ENCODE measurements at regions not wholly inside any gene's neighbourhood (a gene's known extent, or its start where the extent isn't known, plus 50 kb on each side); places are given as distances from the start of the nearest gene placed in this dataset.
A peak's percentile ranks its signal among the peaks of the same experiment; 100 is the strongest.
"Not testable (repeated sequence)": the region's sequence is repeated elsewhere in the genome, so short reads cannot be mapped to it uniquely, and the experiment has no call there.

DNA sequence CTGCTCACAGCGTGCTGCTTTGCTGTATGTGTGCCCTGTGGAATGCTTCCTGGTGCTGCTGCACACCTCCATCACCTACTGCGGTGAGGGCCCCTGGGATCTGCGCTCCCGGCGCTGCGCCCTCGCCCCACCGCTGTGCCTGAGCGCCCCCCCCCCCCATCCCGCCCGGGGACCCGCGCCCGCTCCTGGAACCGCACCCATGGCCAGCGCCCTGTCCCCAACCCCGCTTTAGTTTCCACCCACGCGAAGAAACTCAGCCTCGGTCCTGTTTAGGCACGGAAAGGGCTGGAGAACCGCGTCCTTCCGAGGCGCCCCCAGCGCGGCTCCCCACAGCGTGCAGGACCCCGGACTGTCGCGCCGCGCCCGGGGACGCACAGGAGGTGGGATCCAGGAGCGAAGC, 265.5 kb downstream of the POTEB3 start:
- not testable (repeated sequence) for DNase-seq (ENCODE audit: low read depth)

DNA sequence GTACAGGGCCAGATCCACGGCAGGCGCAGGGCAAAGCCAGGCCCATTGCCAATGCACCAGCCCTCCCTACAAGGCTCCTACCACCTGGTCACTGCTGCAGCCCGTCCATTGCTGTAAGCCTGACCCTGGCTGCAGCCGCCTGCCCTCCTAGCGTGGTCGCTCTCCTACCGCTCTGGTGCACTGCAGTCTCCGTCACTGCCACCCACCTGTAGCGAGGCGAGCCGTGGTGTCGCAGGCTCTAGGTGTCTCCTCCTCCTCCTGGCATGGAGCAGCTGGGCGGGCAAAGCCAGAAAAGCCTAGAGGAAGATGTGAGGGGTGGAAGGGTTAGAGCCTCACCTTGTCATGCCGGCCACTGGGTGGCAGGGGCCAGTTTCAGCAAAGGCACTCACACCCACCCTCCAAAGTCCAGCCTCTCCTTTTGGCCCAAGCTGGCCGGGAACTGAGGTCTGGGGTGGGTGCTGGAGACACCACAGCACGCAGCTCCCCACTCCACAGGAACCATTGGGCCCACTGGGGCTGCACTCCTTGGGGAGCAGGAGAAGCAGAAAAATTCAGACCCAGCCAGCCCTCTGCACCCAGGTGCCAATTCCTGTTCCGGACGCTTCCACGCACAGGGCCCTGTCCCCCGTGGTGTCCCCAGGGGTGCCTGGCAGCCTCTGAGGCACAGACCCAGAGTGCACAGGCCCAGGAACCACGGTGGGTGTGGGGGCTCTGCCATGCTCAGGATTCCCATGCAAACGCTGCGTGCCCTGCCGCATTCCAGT, 285.3 kb upstream of the POTEB2 start:
- DNase-seq (ENCODE audit: low read depth): not testable (repeated sequence)

DNA sequence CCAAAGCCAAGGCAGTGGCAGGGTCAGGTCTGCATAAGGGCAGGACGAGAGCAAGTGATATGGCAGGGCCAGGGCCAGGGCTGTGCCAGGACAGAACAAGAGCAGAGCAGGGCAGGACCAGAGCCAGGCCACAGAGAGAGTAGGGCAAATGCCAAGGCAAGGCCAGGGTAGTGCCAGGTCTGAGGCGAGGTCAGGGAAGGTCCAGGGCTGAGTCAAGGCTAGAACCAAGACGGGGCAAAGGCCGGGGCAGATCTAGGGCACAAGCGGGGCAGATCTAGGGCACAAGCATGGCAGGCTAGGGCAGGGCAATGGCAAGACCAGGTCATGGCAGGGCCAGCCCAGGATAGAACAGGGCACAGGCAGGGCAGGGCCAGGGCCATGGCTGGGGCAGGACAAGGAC, 282.0 kb upstream of the POTEB2 start:
- DNase-seq (ENCODE audit: low read depth): not testable (repeated sequence)

DNA sequence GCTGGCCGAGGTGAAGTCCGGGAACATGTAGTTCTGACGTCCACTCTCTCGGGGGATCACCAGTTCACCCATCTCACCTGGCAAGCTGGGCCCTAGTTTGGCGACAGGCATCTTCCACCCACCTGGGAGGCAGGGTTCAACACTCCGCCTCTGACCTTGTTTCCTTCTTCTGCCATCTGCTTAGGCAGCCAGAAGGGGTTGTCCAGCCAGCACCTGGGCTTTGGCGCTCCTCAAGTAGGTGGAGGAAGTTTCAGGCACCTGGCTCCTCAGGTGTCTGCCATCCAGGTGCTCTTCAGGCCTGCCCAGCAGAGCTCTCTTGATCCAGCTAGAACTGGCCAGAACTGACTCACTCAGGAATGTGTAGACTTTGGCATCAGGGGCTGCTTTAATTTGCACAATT, 267.8 kb upstream of the POTEB2 start:
- not testable (repeated sequence) for DNase-seq (ENCODE audit: low read depth)

DNA sequence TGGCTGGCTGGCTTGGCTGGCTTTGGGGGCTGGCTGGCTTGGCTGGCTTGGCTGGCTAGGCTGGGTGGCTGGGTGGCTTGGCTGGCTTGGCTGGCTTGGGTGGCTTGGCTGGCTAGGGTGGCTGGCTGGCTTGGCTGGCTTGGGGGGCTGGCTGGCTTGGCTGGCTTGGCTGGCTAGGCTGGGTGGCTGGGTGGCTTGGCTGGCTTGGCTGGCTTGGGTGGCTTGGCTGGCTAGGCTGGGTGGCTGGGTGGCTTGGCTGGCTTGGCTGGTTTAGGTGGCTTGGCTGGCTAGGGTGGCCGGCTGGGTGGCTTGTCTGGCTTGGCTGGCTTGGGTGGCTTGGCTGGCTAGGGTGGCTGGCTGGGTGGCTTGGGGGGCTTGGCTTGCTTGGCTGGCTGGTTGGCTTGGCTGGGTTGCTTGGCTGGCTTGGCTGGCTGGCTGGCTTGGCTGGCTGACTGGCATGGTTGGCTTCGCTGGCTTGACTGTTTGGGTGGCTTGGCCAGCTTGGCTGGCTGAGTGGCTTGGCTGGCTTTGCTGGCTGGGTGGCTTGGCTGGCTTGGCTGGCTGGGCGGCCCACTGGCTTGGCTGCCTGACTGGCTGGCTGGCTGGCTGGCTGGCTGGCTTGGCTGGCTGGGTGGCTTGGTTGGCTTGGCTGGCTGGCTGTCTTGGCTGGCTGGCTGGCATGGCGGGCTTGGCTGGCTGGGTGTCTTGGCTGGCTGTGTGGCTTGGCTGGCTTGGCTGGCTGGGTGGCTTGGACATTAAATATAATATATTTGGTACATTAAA, 246.3 kb upstream of the POTEB2 start:
- peak; percentile 0 for DNase-seq (ENCODE audit: low read depth)

DNA sequence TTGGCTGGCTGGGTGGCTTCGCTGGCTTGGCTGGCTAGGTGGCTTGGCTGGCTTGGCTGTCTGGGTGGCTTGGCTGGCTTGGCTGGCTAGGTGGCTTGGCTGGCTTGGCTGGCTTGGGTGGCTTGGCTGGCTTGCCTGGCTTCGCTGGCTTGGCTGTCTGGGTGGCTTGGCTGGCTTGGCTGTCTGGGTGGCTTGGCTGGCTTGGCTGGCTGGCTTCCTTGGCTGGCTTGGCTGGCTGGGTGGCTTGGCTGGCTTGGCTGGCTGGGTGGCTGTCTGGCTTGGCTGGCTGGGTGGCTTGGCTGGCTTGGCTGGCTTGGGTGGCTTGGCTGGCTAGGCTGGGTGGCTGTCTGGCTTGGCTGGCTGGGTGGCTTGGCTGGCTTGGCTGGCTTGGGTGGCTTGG, 245.7 kb upstream of the POTEB2 start:
- DNase-seq (ENCODE audit: low read depth): not testable (repeated sequence)

DNA sequence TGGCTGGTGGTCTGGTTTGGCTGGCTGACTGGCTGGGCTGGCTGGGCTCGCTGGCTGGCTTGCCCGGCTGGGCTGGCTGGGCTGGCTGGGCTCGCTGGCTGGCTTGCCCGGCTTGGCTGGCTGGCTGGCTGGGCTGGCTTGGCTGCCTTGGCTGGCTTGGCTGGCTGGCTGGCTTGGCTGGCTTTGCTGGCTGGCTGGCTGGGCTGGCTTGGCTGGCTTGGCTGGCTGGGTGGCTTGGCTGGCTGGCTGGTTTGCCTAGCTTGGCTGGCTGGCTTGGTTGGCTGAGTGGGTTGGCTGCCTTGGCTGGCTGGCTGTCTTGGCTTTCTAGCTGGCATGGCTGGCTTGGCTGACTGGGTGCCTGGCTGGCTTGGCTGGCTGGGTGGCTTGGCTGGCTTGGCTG, 245.1 kb upstream of the POTEB2 start:
- not testable (repeated sequence) for DNase-seq (ENCODE audit: low read depth)

DNA sequence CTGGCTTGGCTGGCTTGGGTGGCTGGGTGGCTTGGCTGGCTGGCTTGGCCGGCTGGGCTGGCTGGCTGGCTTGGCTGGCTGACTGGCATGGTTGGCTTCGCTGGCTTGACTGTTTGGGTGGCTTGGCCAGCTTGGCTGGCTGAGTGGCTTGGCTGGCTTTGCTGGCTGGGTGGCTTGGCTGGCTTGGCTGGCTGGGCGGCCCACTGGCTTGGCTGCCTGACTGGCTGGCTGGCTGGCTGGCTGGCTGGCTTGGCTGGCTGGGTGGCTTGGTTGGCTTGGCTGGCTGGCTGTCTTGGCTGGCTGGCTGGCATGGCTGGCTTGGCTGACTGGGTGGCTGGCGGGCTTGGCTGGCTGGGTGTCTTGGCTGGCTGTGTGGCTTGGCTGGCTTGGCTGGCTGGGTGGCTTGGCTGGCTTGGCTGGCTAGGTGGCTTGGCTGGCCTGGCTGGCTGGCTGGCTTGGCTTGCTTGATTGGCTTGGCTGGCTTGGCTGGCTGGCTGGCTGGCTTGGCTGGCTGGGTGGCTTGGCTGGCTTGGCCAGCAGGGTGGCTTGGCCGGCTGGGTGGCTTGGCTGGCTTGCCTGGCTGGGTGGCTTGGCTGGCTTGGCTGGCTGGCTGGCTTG, 244.2 kb upstream of the POTEB2 start:
- DNase-seq (ENCODE audit: low read depth): not testable (repeated sequence)

DNA sequence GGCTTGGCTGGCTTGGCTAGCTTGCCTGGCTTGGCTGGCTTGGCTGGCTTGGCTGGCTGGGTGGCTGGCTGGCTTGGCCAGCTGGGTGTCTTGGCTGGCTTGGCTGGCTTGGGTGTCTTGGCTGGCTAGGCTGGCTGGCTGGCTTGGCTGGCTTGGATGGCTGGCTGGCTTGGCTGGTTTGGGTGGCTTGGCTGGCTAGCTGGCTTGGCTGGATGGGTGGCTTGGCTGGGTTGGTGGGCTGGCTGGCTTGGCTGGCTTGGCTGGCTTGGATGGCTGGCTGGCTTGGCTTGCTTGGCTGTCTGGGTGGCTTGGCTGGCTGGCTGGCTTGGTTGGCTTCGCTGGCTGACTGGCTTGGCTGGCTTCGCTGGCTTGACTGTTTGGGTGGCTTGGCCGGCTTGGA, 242.3 kb upstream of the POTEB2 start:
- not testable (repeated sequence) for DNase-seq (ENCODE audit: low read depth)

DNA sequence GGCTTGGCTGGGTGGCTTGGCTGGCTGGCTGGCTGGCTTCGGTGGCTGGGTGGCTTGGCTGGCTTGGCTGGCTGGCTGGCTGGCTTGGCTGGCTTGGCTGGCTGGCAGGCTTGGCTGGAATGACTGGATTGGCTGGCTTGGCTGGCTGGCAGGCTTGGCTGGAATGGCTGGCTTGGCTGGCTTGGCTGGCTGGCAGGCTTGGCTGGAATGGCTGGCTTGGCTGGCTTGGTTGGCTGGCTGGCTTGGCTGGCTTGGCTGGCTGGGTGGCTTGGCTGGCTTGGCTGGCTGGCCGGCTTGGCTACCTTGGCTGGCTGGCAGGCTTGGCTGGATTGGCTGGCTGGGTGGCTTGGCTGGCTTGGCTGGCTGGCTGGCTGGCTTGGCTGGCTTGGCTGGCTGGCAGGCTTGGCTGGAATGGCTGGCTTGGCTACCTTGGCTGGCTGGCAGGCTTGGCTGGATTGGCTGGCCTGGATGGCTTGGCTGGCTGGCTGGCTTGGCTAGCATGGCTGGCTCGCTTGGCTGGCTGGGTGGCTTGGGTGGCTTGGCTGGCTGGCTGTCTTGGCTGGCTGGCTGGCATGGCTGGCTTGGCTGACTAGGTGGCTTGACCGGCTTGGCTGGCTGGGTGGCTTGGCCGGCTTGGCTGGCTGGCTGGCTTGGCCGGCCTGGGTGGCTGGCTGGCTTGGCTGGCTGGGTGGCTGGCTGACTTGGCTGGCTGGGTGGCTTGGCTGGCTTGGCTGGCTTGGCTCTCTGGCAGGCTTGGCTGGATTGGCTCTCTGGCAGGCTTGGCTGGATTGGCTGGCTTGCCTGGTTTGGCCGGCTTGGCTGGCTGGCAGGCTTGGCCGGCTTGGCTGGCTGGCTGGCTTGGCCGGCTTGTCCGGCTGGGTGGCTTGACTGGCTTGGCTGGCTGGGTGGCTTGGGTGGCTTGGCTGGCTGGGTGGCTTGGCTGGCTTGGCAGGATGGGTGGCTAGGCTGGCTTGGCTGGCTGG, 241.6 kb upstream of the POTEB2 start:
- not testable (repeated sequence) for DNase-seq (ENCODE audit: low read depth)

DNA sequence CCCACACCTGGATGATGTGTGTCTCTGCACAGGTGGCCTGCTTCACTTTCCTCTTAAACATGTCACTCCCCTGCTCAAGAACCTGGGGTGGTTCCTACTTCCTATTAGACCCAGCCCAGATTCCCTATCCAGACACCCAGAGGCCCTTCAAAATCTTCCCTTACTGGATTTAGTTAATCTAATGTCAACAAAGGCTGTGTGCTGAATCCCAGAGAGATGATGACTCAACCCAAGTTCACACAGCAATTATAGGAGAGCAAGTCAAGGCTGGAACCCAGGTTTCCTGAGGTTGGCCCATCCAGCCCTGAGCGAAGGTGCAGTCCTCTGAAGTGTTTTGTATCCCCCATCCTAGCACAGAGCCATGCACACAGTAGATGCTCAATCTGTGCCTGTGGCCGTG, 230.5 kb upstream of the POTEB2 start:
- DNase-seq (ENCODE audit: low read depth): not testable (repeated sequence)

DNA sequence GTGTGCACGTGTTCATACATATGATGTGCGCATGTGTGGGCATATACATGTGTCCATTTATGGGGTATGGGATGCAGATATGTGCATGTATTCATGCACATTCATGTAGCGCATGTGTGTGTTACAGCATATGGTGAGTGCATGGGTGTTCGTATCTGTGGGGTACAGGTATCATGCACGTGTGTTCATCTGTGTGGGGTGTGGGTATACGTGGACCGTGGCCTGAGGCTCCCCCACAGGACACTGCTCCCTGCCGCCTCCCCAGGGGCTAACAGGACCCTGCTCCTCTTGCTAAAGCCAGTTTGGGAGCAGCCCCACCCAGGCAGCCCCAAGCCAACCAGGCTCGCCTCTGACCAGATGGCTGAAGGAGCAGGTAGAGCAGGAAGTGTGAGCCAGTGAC, 213.4 kb upstream of the POTEB2 start:
- DNase-seq (ENCODE audit: low read depth): not testable (repeated sequence)

DNA sequence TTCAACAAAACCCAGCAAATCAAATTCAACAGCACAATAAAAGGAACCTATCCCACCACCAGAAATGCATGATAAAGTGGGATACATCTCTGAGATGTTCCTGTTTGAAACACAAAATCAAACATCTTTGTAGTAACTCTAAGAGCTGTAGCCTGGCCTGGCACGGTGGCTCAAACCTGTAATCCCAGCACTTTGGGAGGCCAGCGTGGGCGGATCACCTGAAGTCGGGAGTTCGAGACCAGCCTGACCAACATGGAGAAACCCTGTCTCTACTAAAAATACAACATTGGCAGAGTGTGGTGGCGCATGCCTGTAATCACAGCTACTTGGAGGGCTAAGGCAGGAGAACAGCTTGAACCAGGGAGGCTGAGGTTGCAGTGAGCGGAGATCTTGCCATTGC, 202.8 kb upstream of the POTEB2 start:
- DNase-seq (ENCODE audit: low read depth): not testable (repeated sequence)

DNA sequence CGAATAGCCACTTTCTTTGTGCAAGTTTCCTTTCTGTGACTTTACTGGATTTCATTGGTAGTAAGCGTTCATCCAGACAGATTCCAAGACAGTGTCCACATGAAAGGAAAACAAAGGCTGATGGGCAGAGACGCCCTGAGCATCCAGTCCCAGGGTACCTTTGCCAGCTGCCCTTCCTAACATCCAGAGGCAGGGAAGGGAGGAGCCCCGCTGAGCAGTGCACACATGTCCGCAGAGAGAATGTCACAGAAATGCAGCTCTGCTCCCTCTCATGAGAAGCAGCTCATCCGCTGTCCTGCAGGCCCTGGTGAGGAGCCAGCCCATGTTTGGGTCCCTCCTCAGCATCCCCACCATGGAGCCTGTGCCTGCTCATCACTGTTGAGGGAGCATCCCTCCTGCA, 197.4 kb upstream of the POTEB2 start:
- DNase-seq (ENCODE audit: low read depth): not testable (repeated sequence)

DNA sequence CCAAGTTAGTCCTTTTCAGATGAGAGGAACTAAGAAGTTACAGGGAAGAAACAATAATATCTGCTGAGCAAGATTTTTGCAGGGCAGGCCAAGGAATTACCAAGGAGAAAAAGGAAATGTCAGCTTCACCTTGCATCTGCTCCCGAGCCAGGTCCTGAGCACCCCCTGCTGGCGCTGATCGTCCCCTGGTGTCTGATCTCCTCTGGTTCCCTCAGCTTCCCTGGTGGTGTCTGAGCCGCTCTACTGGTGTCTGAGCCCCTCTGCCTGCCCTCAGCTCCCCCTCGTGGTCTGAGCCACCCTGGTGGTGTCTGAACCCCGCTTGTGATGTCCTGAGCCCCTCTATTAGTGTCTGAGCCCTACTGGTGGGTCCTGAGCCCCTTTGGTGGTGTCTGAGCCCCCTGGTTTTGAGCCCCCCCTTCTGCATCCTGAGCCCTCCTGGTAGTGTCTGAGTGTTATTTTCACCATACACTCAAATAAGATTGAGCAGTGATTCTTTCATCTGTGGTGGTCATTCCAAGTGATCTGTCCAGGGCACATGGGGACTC, 196.6 kb upstream of the POTEB2 start:
- DNase-seq (ENCODE audit: low read depth): not testable (repeated sequence)

DNA sequence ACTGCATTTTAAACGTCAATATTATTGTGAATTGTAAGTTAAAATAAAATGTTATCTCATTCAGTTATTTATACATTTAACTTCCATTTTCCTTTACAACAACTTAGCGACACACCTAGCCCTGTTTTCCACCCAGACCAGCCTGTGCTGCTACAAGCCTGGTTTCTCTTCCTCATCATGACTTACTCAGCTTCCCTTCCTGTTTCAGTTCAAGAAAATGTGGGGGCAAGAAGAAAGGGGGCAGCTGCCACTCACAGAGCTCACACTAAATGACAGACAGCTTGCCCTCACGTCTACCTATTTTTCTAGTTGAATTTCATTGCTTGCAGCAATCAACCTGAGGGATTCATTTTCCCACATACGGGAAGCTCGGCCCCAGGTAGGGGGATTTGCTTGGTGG, 185.8 kb upstream of the POTEB2 start:
- DNase-seq (ENCODE audit: low read depth): not testable (repeated sequence)

DNA sequence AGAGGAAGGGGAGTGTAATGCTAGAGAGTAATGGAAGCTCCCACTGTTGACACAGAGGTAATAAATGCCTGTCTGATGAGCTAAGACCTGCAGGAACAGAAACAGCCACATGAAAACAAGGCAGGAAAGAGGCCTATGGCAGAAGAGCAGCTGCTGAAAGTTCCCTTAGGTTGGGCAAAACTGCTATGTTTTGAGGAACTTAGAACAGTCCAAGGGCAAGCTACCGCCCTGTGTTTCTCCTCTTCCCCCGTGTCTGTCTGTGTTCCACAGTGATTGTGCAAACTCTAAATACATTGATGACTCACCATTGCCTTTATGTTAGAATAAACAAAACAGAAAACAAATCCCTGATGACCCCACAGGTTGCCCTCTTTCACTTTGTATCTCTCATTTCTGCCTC, 165.6 kb upstream of the POTEB2 start:
- DNase-seq (ENCODE audit: low read depth): not testable (repeated sequence)

DNA sequence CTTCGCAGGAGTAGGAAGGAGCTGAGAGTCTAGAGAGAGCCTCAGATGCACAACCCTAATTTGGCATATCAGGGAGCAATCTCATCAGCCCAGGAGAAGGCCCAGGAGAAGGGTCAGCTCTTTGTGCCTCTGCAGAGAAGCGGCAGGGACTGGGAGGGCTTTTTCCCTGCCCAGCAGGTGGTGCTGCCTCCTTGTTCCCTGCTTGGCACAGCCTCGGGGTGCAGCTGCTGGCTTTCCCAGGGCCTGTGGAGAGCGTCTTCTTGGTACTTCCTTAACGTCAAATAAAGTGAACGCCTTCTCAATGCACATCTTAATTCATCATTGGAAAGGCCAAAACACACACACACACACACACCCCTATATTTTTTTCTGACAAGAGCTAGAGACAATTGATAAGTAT, 162.9 kb upstream of the POTEB2 start:
- not testable (repeated sequence) for DNase-seq (ENCODE audit: low read depth)

DNA sequence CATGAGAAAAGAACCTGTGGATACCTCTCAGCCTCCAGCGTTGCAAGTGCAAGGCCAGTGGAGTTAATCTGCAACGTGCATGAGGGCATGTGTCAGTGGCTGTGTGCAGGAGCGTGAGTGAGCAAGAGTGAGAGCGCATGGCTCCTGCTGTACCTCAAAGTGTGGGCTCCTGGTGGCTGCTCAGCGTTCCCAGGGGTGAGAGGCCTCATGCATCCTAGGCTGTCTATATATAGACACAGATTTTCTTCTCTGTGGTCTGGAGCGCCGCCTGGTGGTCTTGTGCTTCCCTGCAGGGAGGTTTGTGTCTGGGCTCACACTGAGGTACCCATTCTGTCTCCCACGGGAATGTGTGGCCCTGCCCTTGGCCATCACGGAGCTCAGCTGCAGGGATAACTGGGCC, 161.8 kb upstream of the POTEB2 start:
- not testable (repeated sequence) for DNase-seq (ENCODE audit: low read depth)

DNA sequence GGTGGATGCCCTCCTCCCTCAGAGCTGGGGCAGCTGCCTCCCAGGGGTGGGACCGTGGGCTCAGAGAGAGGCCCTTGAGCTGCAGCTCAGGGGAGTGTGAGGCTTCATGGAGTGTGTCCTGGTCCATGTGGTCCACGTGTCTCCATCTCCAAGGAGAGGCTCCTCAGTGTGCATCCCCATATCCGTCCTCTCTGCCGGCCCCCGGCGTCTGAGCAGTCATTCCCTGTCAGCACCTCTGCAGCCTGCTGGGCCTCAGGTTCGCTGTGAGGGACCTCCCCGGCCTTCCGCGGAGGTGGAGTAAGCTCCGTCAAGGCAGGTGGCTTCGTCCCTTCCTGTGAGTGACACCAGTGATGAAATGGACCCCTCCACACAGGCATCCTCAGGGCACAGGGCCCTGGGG, 160.7 kb upstream of the POTEB2 start:
- DNase-seq (ENCODE audit: low read depth): not testable (repeated sequence)

All from ELR (cell line).